ENCODE measurements at regions not wholly inside any gene's neighbourhood (a gene's known extent, or its start where the extent isn't known, plus 50 kb on each side); places are given as distances from the start of the nearest gene placed in this dataset.

- Histone ChIP-seq H2AFZ (ENCODE audit: low read length) (no peak overlapping the region), H3K27me3 (replicated peaks in 1 of 4; ENCODE audit: control insufficient read depth in 3 of 4, extremely low read depth in 1 of 4, insufficient read depth in 3 of 4, low read length in 3 of 4) (no peaks in the 10 kb centered on the region), H3K4me2 (ENCODE audit: insufficient read depth in 1 of 2, low read depth in 2 of 2, low read length in 2 of 2) (no peak overlapping the region), H3K79me1 (ENCODE audit: low read depth, low read length) (no peaks in the 10 kb centered on the region), H3K14ac (ENCODE audit: insufficient read length) (no peak overlapping the region), H2BK120ac (replicated peaks; ENCODE audit: low read depth, low read length) (no peak overlapping the region), H4K8ac (ENCODE audit: extremely low read depth, insufficient read depth, low read length) (no peak overlapping the region; the same call in 1 of the 2 replicates), H3K23ac (ENCODE audit: insufficient read length) (no peak overlapping the region), H2BK12ac (ENCODE audit: low read depth, low read length) (no peak overlapping the region), H3K56ac (replicated peaks; ENCODE audit: insufficient read length, low read depth, low read length) (no peak overlapping the region), H4K20me1 (replicated peaks in 1 of 2; ENCODE audit: control insufficient read depth in 1 of 2, insufficient read depth in 2 of 2, low read length in 2 of 2) (no peaks in the 10 kb centered on the region), H3K23me2 (ENCODE audit: low read depth, low read length) (no peaks in the 10 kb centered on the region), H2AK5ac (ENCODE audit: low read depth, low read length) (no peak overlapping the region), H3K18ac (ENCODE audit: extremely low read depth, low read length) (no peak overlapping the region), H2BK15ac (ENCODE audit: low read length) (no peak overlapping the region), H3K9me3 (ENCODE audit: insufficient read depth in 2 of 2, low read depth in 1 of 2, low read length in 1 of 2) (no peaks in the 10 kb centered on the region), H3K4me3 (ENCODE audit: extremely low read depth in 1 of 4, insufficient read depth in 2 of 4, low read depth in 3 of 4, low read length in 4 of 4) (no peak overlapping the region), H3K36me3 (ENCODE audit: control insufficient read depth in 2 of 4, insufficient read depth in 4 of 4, low read length in 3 of 4) (no peaks in the 10 kb centered on the region), H4K5ac (ENCODE audit: insufficient read length, low read depth, low read length) (no peak overlapping the region), H3K4ac (replicated peaks; ENCODE audit: insufficient read length, low read depth, low read length) (no peak overlapping the region), H3K4me1 (replicated peaks in 1 of 4; ENCODE audit: control insufficient read depth in 3 of 4, insufficient read depth in 4 of 4, low read length in 3 of 4) (no peaks in the 10 kb centered on the region), H2BK5ac (ENCODE audit: low read depth, low read length) (no peak overlapping the region), H4K91ac (replicated peaks; ENCODE audit: insufficient read length, low read length) (no peak overlapping the region), H3K79me2 (ENCODE audit: control insufficient read depth in 1 of 2, insufficient read depth in 2 of 2, low read length in 2 of 2) (no peaks in the 10 kb centered on the region), H3K9ac (replicated peaks in 1 of 4; ENCODE audit: extremely low read depth in 1 of 4, low read depth in 3 of 4, low read length in 3 of 4) (no peak overlapping the region), H3K27ac (ENCODE audit: low read depth, low read length) (no peak overlapping the region), H2BK20ac (ENCODE audit: low read length) (no peak overlapping the region)
- no peak for TF ChIP-seq GABPA (IDR thresholded peaks at IDR 0.05; ENCODE audit: borderline replicate concordance, insufficient read depth, low read length)
- no peak for FAIRE-seq
- ChIA-PET CTCF (ENCODE audit: partially characterized antibody) (no interaction called here), POLR2A (ENCODE audit: partially characterized antibody) (no interaction called here)
- 90% methylated on average over 5 of the region's 5 CpGs; no CpG with 5 or more reads in 1 of the 2 experiments for WGBS, 2 experiments (ENCODE audit: extremely low coverage in 1 of 2, insufficient coverage in 1 of 2, insufficient read length in 1 of 2, insufficient replicate concordance in 2 of 2, low coverage in 1 of 2, low lambda C conversion rate in 2 of 2, missing lambda C conversion rate in 1 of 2)
- DNase-seq (ENCODE audit: low read depth in 1 of 2, low spot score in 2 of 2) = no peak
These were observed 239.8 kb downstream of the IRX2 start for GRCh38 chr5:2511706-2512105.

All from H1 (cell line).